WTC11 (cell line): ENCODE measurements at regions not wholly inside any gene's neighbourhood (a gene's known extent, or its start where the extent isn't known, plus 50 kb on each side); places are given as distances from the start of the nearest gene placed in this dataset.

Experiments used
- CBFB ChIP-seq: sonication (generic); formaldehyde crosslinking; IDR thresholded peaks from 2 replicates; pipeline ENCODE4 v1.8.1; 2022; ENCODE audit warnings: mild to moderate bottlenecking, low read depth, missing genetic modification reagents
- CREB1 ChIP-seq: sonication (generic); formaldehyde crosslinking; IDR thresholded peaks from 2 replicates; pipeline ENCODE4 v1.8.0; 2023; ENCODE audit warnings: mild to moderate bottlenecking, missing genetic modification reagents
- CREM ChIP-seq: sonication (generic); formaldehyde crosslinking; IDR thresholded peaks from 2 replicates; pipeline ENCODE4 v1.8.1; 2022; ENCODE audit warnings: mild to moderate bottlenecking, missing genetic modification reagents, moderate library complexity
- CTCF ChIP-seq: fragments of 200-600 bp; IDR thresholded peaks from 2 replicates; pipeline ENCODE4 v1.8.0; 2022; ENCODE audit warnings: antibody characterized with exemption
- ELF4 ChIP-seq: sonication (generic); formaldehyde crosslinking; IDR thresholded peaks from 2 replicates; pipeline ENCODE4 v1.8.1; 2022; ENCODE audit warnings: low read depth, mild to moderate bottlenecking, moderate library complexity, missing genetic modification reagents
- RELA ChIP-seq: sonication (generic); formaldehyde crosslinking; IDR thresholded peaks from 2 replicates; pipeline ENCODE4 v1.8.1; 2022; ENCODE audit warnings: missing genetic modification reagents, mild to moderate bottlenecking, borderline replicate concordance
- TEAD1 ChIP-seq: sonication (generic); formaldehyde crosslinking; IDR thresholded peaks from 2 replicates; pipeline ENCODE4 v1.8.0; 2022; ENCODE audit warnings: mild to moderate bottlenecking, missing genetic modification reagents
- TEAD4 ChIP-seq: sonication (generic); formaldehyde crosslinking; IDR thresholded peaks from 2 replicates; pipeline ENCODE4 v1.8.0; 2022; ENCODE audit warnings: mild to moderate bottlenecking, missing genetic modification reagents
- ZNF512 ChIP-seq: sonication (generic); formaldehyde crosslinking; IDR thresholded peaks from 2 replicates; pipeline ENCODE4 v1.8.1; 2022; ENCODE audit warnings: missing genetic modification reagents, borderline replicate concordance

GRCh38 chr15:70306081-70306480 is 208.4 kb upstream of the TLE3 start:
- TF ChIP-seq CTCF (no peak), CBFB (CRISPR knock-in tag) (no peak), CREB1 (CRISPR knock-in tag) (no peak), CREM (CRISPR knock-in tag) (no peak), TEAD1 (no peak), TEAD4 (CRISPR knock-in tag) (no peak), ZNF512 (CRISPR knock-in tag) (no peak), ELF4 (CRISPR knock-in tag) (no peak), RELA (CRISPR knock-in tag) (no peak)
